Astrocyte of the cerebellum (primary cell): ENCODE measurements at regions not wholly inside any gene's neighbourhood (a gene's known extent, or its start where the extent isn't known, plus 50 kb on each side); places are given as distances from the start of the nearest gene placed in this dataset.

Experiments used
- DNase-seq: peaks from one replicate; pipeline ENCODE4 v3.0.0-alpha.2; 2011; ENCODE audit warnings: low read depth
- H3K4me3 ChIP-seq: 2 replicates; pipeline ENCODE4 v1.5.1; 2011; ENCODE audit warnings: mild to moderate bottlenecking, low read depth, low read length, moderate library complexity
- CTCF ChIP-seq: IDR thresholded peaks from 2 replicates; pipeline ENCODE4 v1.5.1; 2012; ENCODE audit warnings: low read length, low read depth, moderate library complexity, mild to moderate bottlenecking; ENCODE audit errors: missing control alignments
- in situ Hi-C: cut with HindIII; loops from 2 replicates; pipeline ENCODE4 v1.10.0; 2017; ENCODE audit warnings: low sequenced_read_pairs

- no peak for DNase-seq
- in situ Hi-C loops: no loop called here
- no peak for TF ChIP-seq CTCF
- no peak overlapping the region for H3K4me3 ChIP-seq
Measured at GRCh38 chr2:111656436-111656835, 227.6 kb downstream of the ANAPC1 start.

DNA sequence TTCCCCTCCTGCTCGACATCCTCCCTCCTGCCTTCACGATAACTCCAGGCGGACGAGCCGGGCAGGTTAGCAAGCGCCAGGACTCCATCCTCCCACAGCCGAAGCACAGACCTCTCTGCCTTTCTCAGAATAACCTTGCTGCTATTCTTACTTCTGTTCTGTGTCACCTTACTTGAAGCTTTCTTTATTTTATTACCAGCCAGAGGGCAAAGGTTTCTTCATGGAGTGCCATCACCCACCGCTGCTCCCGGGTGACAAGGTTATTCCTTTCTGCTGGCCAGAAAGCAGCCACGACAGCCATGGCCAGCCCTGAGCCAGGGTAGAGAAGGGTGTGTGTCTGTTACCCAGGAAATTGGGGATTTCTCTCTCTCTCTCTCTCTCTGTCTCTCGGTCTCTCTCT lies 227.1 kb downstream of the ANAPC1 start:
- H3K4me3 ChIP-seq: no peak overlapping the region
- DNase-seq: no peak
- TF ChIP-seq CTCF: no peak
- in situ Hi-C loops: no loop called here

GRCh38 chr2:111657351-111657975 lies 226.5 kb downstream of the ANAPC1 start:
- in situ Hi-C loops: no loop called here
- TF ChIP-seq CTCF: no peak
- no peak overlapping the region for H3K4me3 ChIP-seq
- no peak for DNase-seq

DNA sequence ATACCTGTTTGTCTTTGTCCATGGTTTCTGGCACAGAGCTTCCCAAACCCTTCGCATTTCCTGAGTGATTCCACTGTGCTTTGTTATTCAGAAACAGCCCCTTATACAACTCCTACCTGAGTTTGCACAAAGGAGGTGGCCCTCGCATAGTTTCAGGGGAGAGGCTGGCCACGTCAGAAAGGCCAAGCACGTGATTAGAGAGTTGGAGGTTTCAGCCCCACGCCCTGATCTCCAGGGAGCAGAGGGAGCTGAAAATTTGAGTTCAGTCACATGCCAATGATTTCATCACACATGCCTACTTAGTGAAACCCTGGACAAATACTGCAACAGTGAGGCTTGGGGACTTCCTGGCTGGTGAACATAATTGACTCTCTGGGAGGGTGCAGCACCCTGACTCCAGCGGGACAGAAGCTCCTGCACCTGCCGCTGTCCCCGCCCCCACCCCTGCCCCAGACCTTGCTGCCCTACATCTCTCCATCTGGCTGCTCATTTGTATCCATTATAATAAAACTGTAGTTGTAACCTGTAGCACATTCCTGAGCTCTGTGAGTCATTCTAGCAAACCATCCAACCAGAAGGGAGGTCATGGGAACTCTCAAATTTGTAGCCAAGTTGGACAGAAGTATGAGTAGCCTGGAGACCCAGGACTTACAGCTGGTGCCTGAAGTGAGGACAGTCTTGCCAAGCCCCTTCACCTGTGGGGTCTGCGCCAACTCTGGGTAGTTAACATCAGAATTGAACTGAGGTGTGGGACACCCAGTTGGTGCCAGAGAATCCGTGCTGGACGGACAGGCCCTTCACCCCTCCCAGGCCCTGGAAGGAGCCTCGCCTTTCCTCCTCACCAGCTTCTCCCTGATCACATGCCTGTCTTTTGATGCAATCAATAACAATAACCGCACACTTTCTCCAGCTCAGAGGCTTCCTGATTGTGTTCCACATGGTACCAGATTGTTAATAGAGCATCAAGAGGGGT lies 224.3 kb downstream of the ANAPC1 start:
- in situ Hi-C loops: no loop called here
- no peak for TF ChIP-seq CTCF
- no peak overlapping the region for H3K4me3 ChIP-seq
- peak; percentile 90 for DNase-seq

- H3K4me3 ChIP-seq: no peak overlapping the region
- DNase-seq: no peak
- in situ Hi-C loops: no loop called here
- TF ChIP-seq CTCF: no peak
Measured at GRCh38 chr2:111660811-111661210, 223.2 kb downstream of the ANAPC1 start.

DNA sequence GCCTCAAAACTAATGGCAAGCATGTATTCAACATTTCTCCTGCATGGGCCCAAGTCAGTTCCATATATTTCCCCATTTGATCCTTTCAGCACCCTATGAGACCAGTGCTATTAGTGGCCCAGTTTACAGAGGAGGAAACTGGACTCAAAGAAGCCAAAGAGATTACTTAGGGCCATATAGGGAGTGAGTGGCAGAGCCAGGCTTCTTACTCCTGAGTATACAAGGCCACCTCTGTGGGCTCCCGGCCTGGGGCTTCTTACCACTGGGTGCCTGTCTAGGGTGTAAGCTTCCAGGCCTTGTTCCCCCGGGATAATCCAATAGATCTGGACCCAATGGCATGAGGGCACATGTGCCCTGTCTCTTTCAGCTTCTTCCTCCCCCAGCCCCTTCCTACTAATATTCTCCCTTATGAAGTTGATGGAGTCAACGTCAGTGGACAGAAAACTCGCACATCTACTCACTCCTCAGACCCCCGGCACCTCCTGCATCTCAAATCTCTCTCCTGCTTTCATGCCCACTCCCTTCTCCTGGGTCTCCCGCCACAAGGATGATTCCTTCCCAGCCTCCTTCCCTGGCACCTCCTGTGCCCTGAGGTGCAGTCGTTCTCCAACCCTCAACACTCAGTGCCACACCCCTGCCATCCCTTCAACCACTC lies 222.6 kb downstream of the ANAPC1 start:
- in situ Hi-C loops: no loop called here
- no peak for TF ChIP-seq CTCF
- no peak overlapping the region for H3K4me3 ChIP-seq
- no peak for DNase-seq
